NCI-H82 treated with DMSO at 0.1 percent for 48 hours (cell line): ENCODE measurements at regions not wholly inside any gene's neighbourhood (a gene's known extent, or its start where the extent isn't known, plus 50 kb on each side); places are given as distances from the start of the nearest gene placed in this dataset.

ENCODE experiments used
- DNase-seq: peaks from one replicate; lab custom pipeline; 2025; ENCODE audit not compliant: unreplicated experiment; lab: John Stamatoyannopoulos, UW

DNA sequence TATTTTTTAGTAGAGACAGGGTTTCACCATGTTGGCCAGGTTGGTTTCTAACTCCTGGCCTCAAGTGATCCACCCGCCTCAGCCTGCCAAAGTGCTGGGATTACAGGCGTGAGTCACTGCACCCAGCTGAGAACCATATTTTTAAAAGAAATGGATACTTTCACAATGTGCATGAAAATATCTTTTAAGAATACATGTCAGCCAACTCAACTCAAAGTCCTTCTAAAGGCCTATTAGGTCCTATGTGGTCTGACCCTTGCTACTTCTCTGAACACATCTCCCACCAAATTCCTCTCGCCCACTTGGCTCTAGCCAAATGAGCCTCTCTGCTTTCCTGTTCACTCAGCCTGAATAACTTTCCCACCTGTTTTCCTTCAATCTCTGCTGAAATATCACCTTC is 119.6 kb downstream of the MTX2 start:
- no peak for DNase-seq

- no peak for DNase-seq
Measured at GRCh38 chr2:176390276-176391147, 121.3 kb downstream of the MTX2 start.

DNA sequence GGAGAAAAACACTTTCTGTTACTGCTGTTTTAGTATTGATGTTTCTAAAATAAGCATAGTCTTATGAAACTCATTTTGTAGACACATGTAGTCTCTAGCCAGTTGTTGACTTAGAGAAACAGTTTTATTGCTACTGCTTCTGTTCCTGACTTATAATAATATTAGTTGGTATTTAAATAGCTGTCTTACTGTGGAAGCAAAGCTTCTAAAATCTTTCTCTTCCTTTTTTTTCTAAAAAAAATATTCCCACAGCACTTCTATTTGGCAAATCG is 121.8 kb downstream of the MTX2 start:
- DNase-seq: no peak

GRCh38 chr2:176392249-176392648 is 123.0 kb downstream of the MTX2 start:
- DNase-seq: no peak

- no peak for DNase-seq
Measured at GRCh38 chr2:176392744-176393414, 123.6 kb downstream of the MTX2 start.

DNA sequence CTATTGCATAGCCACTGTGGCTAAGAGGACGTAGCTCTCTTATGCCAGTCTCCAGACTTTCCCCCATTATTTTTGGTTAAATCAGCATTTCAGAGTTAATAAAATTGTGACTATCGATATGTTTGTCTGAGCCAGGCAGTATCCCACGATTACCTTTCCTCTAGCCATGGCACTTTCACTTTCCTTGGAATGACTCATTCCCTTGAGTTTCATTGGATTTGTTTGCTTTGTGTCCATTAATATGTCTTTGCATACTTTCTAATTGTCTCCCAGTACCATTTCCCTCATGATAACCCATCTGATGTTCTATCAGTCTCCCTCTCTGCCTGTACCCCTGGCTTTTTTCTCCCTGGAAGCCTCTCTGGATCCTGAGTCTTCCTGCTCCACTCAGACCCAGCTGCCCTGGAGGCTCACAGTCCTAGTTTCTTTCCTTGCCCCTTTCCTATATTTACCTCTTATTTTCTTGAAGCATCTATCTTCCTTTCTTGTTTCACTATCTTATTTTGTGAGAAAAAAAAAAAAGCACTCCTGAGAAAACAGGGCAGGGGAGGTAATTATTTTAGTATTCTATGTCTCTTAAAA is 126.1 kb downstream of the MTX2 start:
- DNase-seq: no peak

DNA sequence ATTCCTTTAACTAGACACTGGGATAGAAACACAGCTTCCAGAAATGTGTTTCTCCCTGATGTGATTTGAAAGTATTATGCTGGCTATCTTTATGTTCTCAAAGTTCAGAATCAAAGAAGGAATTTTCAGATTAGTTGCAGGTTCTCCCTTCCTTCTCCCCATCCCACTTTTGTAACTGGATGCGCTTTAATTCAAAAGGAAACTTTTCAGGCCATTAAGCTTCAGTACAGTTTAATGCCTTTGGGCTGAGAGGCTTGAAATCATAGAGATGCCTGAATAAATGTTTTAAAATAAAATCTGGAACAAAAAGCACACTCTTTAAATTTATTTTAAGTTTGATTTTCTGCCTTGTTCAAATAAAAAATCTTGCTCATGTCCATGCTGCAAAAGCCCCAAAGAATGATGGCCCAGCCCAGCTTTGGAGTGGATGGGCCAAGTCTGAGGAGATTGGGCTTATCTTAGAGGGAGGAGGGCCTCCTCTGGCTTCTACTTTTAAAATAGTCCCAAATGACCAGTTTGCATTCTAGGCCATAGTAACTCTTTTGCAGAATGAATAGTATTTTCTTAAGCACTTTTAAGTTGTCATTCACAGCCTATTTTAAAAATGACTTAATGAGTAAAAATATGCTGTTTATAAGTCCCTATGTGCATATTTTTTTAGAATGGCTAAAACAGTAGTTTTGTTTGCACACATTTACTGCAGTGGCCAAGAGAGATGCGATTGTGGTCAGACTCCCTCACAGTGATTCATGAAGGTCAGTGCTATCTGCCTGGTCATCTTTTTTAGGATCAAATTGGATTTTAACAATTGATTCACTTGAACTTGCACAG is 129.2 kb downstream of the MTX2 start:
- DNase-seq: no peak

DNA sequence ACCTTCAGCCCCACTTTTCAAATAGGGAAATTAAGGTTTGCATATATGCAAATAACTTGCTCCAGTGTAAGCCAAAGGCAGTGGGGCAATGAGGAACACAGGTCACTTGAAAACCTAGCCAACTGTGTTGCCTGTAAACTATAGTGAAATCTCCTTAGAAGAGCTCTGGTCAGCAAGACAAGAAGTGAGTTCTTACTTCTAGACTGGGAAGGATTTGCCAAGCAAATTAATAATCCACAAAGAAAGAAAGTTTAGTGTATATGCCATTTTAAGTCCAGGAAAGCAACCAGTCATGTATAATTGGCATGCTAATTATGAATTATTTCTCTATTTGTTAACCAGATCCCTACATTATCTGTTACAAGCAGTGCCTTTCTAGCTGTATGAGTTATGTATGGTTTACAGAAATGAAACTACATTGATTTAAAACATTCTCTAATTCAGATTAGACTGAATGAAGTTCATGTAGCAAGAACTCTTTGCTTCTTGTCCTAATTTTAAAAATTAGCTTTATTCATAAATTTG is 129.9 kb downstream of the MTX2 start:
- no peak for DNase-seq

GRCh38 chr2:176405477-176405876 is 136.2 kb downstream of the MTX2 start:
- DNase-seq: no peak

DNA sequence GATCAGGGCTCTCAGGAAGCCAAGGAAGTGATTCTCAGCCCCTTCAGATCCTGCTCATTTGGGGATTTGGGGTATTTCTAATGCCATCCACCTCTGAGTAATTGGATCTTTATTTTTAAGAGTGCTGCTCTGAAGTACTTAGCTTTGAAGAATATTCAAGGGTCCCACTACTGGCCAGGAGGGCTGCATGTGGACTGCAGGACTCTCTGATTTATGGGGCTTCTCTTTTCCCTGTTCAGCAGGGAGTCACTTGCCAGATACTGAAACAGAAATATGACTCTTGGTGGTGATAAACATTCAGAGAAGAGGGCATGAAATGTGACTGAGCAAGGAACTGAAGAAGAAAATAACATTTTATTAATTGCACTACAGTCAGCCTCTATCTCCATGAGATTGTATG is 138.5 kb downstream of the MTX2 start:
- no peak for DNase-seq

GRCh38 chr2:176409671-176410070 is 140.4 kb downstream of the MTX2 start:
- no peak for DNase-seq

DNA sequence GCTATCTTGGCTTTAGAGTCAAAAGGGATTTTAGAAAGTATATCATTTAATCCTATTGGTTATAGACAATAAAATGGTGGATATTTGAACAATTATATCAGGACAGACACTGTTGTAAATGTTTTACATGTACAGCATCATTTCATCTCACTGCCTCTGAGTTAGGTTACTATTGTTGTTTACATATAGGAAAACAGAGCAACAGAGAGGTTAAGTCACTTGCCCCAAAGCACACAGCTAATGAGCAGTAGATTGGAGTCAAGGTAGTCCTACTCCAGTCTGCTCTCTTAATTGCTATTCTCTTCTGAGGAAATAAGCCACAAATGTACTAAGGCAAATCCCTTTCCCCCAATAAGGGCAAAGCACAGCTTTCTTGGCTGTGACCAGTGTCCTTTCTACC is 142.9 kb downstream of the MTX2 start:
- no peak for DNase-seq

GRCh38 chr2:176413786-176414185 is 144.5 kb downstream of the MTX2 start:
- DNase-seq: no peak

DNA sequence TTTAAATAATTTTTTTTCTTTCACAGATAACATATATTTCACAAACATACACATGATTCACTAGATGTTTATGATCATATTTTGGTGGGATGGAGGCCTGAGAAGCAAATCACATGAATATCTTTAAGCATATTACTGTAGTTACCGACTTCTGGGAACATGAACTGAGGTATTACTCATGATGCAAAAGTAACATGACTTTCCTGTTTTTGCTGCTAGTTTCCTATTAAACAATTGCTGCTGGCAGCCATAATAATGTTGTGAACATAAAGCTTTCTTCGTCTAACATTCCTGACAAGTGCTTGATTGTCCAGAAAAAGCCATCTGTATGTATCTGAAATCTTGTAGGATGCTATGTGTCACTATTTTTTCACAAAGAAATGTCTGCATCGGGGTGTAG is 145.4 kb downstream of the MTX2 start:
- DNase-seq: no peak

DNA sequence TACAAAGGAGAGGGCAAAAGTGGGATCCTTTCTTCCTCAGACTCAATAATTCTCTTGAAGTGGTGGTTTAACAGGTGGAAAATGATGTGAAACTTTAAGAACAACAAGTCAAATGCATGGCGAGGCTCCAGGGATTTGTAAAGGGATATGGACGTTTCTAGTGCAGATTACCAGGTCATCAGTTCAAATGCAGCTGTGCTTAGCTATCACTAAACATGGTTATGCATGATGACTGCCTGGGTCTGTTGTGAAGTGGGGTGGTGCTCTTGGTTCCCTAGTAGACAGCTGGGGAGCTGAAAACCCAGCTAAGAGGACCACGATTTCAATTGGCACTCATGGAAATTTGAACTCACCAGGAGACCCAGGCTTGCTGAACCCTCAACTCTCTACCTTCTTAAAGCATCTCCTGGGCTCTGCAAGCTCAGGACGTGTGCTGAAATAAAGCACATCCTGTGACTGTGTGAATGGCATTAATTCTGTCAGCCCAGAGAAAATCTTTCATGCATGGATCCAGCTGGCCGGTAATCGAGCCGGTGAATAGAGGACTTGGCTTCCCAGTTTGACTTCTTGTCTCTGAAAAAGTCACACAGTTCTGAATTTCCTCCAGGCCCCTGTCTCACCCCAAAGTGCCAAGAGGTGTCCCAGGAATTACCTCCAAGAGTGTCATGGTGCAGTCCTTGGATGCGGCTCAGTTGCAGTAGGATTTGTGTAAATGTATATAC is 146.1 kb downstream of the MTX2 start:
- DNase-seq: no peak

GRCh38 chr2:176415937-176416499 is 146.8 kb downstream of the MTX2 start:
- DNase-seq: no peak

GRCh38 chr2:176418768-176419167 is 149.5 kb downstream of the MTX2 start:
- DNase-seq: no peak

GRCh38 chr2:176419591-176420071 is 150.4 kb downstream of the MTX2 start:
- no peak for DNase-seq

DNA sequence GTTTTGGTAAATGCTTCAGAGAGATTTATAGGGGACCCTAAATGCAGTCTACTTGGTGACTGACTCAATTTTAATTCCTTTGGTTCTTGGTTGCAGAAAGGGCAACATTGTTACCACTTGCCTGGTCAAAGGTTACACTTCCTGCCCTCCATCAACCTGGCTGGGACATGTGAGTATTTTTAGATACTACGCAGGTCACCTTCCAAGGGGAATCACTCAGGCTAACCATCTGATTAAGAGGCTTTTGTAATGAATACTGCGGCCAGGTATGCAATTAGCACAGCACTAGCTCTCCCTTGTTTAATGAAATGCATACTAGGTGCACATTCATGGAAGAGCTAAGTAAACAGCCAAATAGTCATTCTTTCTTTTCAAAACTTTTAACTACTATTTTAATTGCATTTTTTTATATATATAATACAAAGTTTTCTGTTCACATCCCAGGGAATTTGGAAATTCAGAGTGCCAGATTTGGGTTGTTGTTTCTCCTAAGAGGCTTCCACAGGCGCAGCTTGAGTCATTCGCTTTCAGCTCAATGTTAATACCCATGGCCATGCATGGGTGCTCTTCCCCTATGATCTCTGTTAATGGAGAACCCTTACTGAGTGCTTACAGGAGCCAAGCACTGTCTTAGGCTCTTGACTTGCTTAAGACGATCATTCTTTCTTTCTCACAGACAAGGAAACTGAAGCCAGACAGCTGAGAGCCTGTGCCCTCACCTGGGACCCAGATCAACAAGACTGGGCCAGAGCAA is 152.2 kb downstream of the MTX2 start:
- peak; percentile 21 for DNase-seq
